Uterus (tissue), 2 donors: ENCODE measurements at regions not wholly inside any gene's neighbourhood (a gene's known extent, or its start where the extent isn't known, plus 50 kb on each side); places are given as distances from the start of the nearest gene placed in this dataset.

Source experiments
- POLR2A ChIP-seq, 2 donors: fragments of 450-650 bp; IDR thresholded peaks; one replicate each; pipeline ENCODE4 v1.6.1; 2016; ENCODE audit warnings: antibody characterized with exemption in 2 of 2, mild to moderate bottlenecking in 1 of 2, moderate library complexity in 1 of 2
- TF ChIP-seq, protein P1 (sequence below), 4 experiments: fragments of 200-600 bp in 2 of 4; fragments of 450-650 bp in 2 of 4; sonication (generic) in 2 of 4; IDR thresholded peaks; one replicate each; pipeline ENCODE4 v1.5.1; 2016 to 2019; ENCODE audit warnings: antibody characterized with exemption in 4 of 4, mild to moderate bottlenecking in 2 of 4, moderate library complexity in 1 of 4

- TF ChIP-seq, protein P1, sequence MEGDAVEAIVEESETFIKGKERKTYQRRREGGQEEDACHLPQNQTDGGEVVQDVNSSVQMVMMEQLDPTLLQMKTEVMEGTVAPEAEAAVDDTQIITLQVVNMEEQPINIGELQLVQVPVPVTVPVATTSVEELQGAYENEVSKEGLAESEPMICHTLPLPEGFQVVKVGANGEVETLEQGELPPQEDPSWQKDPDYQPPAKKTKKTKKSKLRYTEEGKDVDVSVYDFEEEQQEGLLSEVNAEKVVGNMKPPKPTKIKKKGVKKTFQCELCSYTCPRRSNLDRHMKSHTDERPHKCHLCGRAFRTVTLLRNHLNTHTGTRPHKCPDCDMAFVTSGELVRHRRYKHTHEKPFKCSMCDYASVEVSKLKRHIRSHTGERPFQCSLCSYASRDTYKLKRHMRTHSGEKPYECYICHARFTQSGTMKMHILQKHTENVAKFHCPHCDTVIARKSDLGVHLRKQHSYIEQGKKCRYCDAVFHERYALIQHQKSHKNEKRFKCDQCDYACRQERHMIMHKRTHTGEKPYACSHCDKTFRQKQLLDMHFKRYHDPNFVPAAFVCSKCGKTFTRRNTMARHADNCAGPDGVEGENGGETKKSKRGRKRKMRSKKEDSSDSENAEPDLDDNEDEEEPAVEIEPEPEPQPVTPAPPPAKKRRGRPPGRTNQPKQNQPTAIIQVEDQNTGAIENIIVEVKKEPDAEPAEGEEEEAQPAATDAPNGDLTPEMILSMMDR (IDR thresholded peaks at IDR 0.05) = no peak
- no peak for TF ChIP-seq POLR2A (IDR thresholded peaks at IDR 0.05)
Measured at GRCh38 chr2:117557626-117558025, 256.9 kb upstream of the DDX18 start.
